ENCODE measurements at regions not wholly inside any gene's neighbourhood (a gene's known extent, or its start where the extent isn't known, plus 50 kb on each side); places are given as distances from the start of the nearest gene placed in this dataset.

GRCh38 chr3:4079339-4080195 lies 223.6 kb upstream of the SETMAR start:
- Histone ChIP-seq H3K36me3 (ENCODE audit: insufficient read depth, low read length) (no peaks in the 10 kb centered on the region), H3K27ac (ENCODE audit: low read length) (no peak overlapping the region), H3K9me2 (ENCODE audit: insufficient read depth, low read length) (no peaks in the 10 kb centered on the region), H3K4me2 (ENCODE audit: low read length) (no peak overlapping the region), H3K79me2 (replicated peaks; ENCODE audit: insufficient read depth, low read length) (no peaks in the 10 kb centered on the region), H4K20me1 (ENCODE audit: insufficient read depth) (no peaks in the 10 kb centered on the region), H3K9me3 (ENCODE audit: low read length) (no peaks in the 10 kb centered on the region), H3K4me3 (ENCODE audit: low read length) (no peak overlapping the region), H3K27me3 (ENCODE audit: insufficient read depth, low read depth, low read length) (no peaks in the 10 kb centered on the region), H3K9ac (ENCODE audit: low read length) (no peak overlapping the region), H2AFZ (ENCODE audit: low read depth, low read length) (no peak overlapping the region), H3F3A (ENCODE audit: insufficient read depth, low read length, poor library complexity, severe bottlenecking) (no peaks in the 10 kb centered on the region)
- TF ChIP-seq RAD21 (conservative IDR thresholded peaks at IDR 0.05) (no peak), EP300 (conservative IDR thresholded peaks at IDR 0.05; ENCODE audit: poor library complexity, severe bottlenecking) (no peak), TAF1 (IDR thresholded peaks at IDR 0.05; ENCODE audit: low read depth) (no peak), MXI1 (conservative IDR thresholded peaks at IDR 0.05; ENCODE audit: poor library complexity, severe bottlenecking) (no peak), POLR2AphosphoS5 (IDR thresholded peaks at IDR 0.05) (no peak), SMC3 (conservative IDR thresholded peaks at IDR 0.05; ENCODE audit: poor library complexity) (no peak), CTCF (IDR thresholded peaks at IDR 0.05; ENCODE audit: poor library complexity, severe bottlenecking) (no peak), EZH2 (IDR thresholded peaks at IDR 0.05; ENCODE audit: borderline replicate concordance, insufficient read depth, low read length, poor library complexity, severe bottlenecking) (no peak), REST (IDR thresholded peaks at IDR 0.05; ENCODE audit: borderline replicate concordance) (no peak)

- TF ChIP-seq POLR2AphosphoS5 (IDR thresholded peaks at IDR 0.05) = no peak
- TF ChIP-seq EZH2 (IDR thresholded peaks at IDR 0.05; ENCODE audit: borderline replicate concordance, insufficient read depth, low read length, poor library complexity, severe bottlenecking) = no peak
- no peak for TF ChIP-seq RAD21 (conservative IDR thresholded peaks at IDR 0.05)
- TF ChIP-seq TAF1 (IDR thresholded peaks at IDR 0.05; ENCODE audit: low read depth) = no peak
- TF ChIP-seq MXI1 (conservative IDR thresholded peaks at IDR 0.05; ENCODE audit: poor library complexity, severe bottlenecking) = no peak
- TF ChIP-seq CTCF (IDR thresholded peaks at IDR 0.05; ENCODE audit: poor library complexity, severe bottlenecking) = no peak
- no peak for TF ChIP-seq REST (IDR thresholded peaks at IDR 0.05; ENCODE audit: borderline replicate concordance)
- no peak for TF ChIP-seq EP300 (conservative IDR thresholded peaks at IDR 0.05; ENCODE audit: poor library complexity, severe bottlenecking)
- no peak for TF ChIP-seq SMC3 (conservative IDR thresholded peaks at IDR 0.05; ENCODE audit: poor library complexity)
- Histone ChIP-seq H3K79me2 (replicated peaks; ENCODE audit: insufficient read depth, low read length) (no peaks in the 10 kb centered on the region), H3K4me2 (ENCODE audit: low read length) (no peak overlapping the region), H3K27ac (ENCODE audit: low read length) (no peak overlapping the region), H3F3A (ENCODE audit: insufficient read depth, low read length, poor library complexity, severe bottlenecking) (no peaks in the 10 kb centered on the region), H3K9me3 (ENCODE audit: low read length) (no peaks in the 10 kb centered on the region), H3K4me3 (ENCODE audit: low read length) (no peak overlapping the region), H3K9me2 (ENCODE audit: insufficient read depth, low read length) (no peaks in the 10 kb centered on the region), H3K9ac (ENCODE audit: low read length) (no peak overlapping the region), H2AFZ (ENCODE audit: low read depth, low read length) (no peak overlapping the region), H3K36me3 (ENCODE audit: insufficient read depth, low read length) (no peaks in the 10 kb centered on the region), H4K20me1 (ENCODE audit: insufficient read depth) (no peaks in the 10 kb centered on the region), H3K27me3 (ENCODE audit: insufficient read depth, low read depth, low read length) (no peaks in the 10 kb centered on the region)
These were observed 219.7 kb upstream of the SETMAR start for GRCh38 chr3:4083225-4084015.

Measured in neural cell (in vitro differentiated cells).